SK-N-SH (cell line): ENCODE measurements at regions not wholly inside any gene's neighbourhood (a gene's known extent, or its start where the extent isn't known, plus 50 kb on each side); places are given as distances from the start of the nearest gene placed in this dataset.

Experiments used
- CTCF ChIA-PET: fragments of 300-600, 350-600 bp; formaldehyde crosslinking; extraction: SDS; loops from one replicate; lab custom pipeline; 2021; lab: Yijun Ruan, JAX
- POLR2A ChIA-PET: fragments of 350-600 bp; sonication (Branson Sonifier 250); formaldehyde crosslinking; extraction: SDS; loops from one replicate; lab custom pipeline; 2020; ENCODE audit warnings: antibody characterized with exemption, inconsistent platforms; lab: Yijun Ruan, JAX
- DNase-seq: peaks from one replicate; pipeline ENCODE4 v3.0.0; 2012
- H2AFZ ChIP-seq: fragments of 200-600 bp; sonication (generic); 2 replicates; pipeline ENCODE4 v1.8.1; 2016; ENCODE audit warnings: antibody characterized with exemption, mild to moderate bottlenecking, low read depth
- H3F3A ChIP-seq: fragments of 200-600 bp; sonication (generic); replicated peaks from 2 replicates; pipeline ENCODE3; 2016; ENCODE audit warnings: antibody characterized with exemption, mild to moderate bottlenecking; ENCODE audit not compliant: insufficient read depth
- H3K27ac ChIP-seq, 2 experiments: fragments of 200-500 bp in 1 of 2; fragments of 200-600 bp in 1 of 2; sonication (Bioruptor generic) in 1 of 2; sonication (generic), shearing (Covaris generic) in 1 of 2; 2 replicates each; pipeline versions ENCODE4 v1.5.1 to v1.6.1; 2014 to 2016; ENCODE audit warnings: low read depth in 2 of 2, inconsistent platforms in 1 of 2, low read length in 1 of 2, mild to moderate bottlenecking in 1 of 2, mixed read lengths in 1 of 2
- H3K27me3 ChIP-seq: fragments of 200-600 bp; sonication (generic), shearing (Covaris generic); 2 replicates; pipeline ENCODE4 v1.6.1; 2016; ENCODE audit warnings: mixed run types; ENCODE audit not compliant: insufficient read depth
- H3K36me3 ChIP-seq, 2 experiments: fragments of 200-500 bp in 1 of 2; fragments of 200-600 bp in 1 of 2; sonication (Bioruptor generic) in 1 of 2; sonication (generic) in 1 of 2; replicated peaks in 1 of 2; 2 replicates each; pipeline versions ENCODE3 to v1.5.1; 2014 to 2016; ENCODE audit warnings: low read length in 1 of 2, mild to moderate bottlenecking in 1 of 2; ENCODE audit not compliant: insufficient read depth in 2 of 2, control insufficient read depth in 1 of 2
- H3K4me1 ChIP-seq, 2 experiments: fragments of 200-500 bp in 1 of 2; fragments of 200-600 bp in 1 of 2; sonication (Bioruptor generic) in 1 of 2; sonication (generic), shearing (Covaris generic) in 1 of 2; 2 replicates each; pipeline versions ENCODE4 v1.5.1 to v1.6.1; 2014 to 2016; ENCODE audit warnings: low read depth in 1 of 2, low read length in 1 of 2, mixed run types in 1 of 2; ENCODE audit not compliant: insufficient read depth in 2 of 2, control insufficient read depth in 1 of 2
- H3K4me2 ChIP-seq: fragments of 200-600 bp; sonication (generic), shearing (Covaris generic); 2 replicates; pipeline ENCODE4 v1.6.1; 2017; ENCODE audit warnings: mixed run types
- H3K4me3 ChIP-seq, 2 experiments: fragments of 200-500 bp in 1 of 2; fragments of 200-600 bp in 1 of 2; sonication (Bioruptor generic) in 1 of 2; sonication (generic), shearing (Covaris generic) in 1 of 2; 2 replicates each; pipeline versions ENCODE4 v1.5.1 to v1.8.1; 2014 to 2016; ENCODE audit warnings: low read depth in 2 of 2, inconsistent platforms in 1 of 2, low read length in 1 of 2, mild to moderate bottlenecking in 1 of 2, mixed read lengths in 1 of 2, moderate library complexity in 1 of 2
- H3K79me2 ChIP-seq: fragments of 200-600 bp; sonication (generic); 2 replicates; pipeline ENCODE4 v1.8.1; 2017; ENCODE audit warnings: mild to moderate bottlenecking; ENCODE audit not compliant: insufficient read depth
- H3K9ac ChIP-seq: fragments of 200-600 bp; sonication (generic); 2 replicates; pipeline ENCODE4 v1.6.1; 2017; ENCODE audit warnings: mixed run types
- H3K9me2 ChIP-seq: fragments of 200-600 bp; sonication (generic); 2 replicates; pipeline ENCODE4 v1.6.1; 2017; ENCODE audit warnings: mixed run types
- H3K9me3 ChIP-seq: fragments of 200-600 bp; sonication (generic); 2 replicates; pipeline ENCODE4 v1.6.1; 2017; ENCODE audit warnings: mixed run types, mild to moderate bottlenecking, moderate library complexity
- H4K20me1 ChIP-seq: fragments of 200-600 bp; sonication (generic); 2 replicates; pipeline ENCODE4 v1.6.1; 2017; ENCODE audit warnings: mild to moderate bottlenecking, mixed run types; ENCODE audit not compliant: insufficient read depth
- CHD2 ChIP-seq: fragments of 150-350 bp; IDR thresholded peaks from 2 replicates; pipeline ENCODE4 v1.6.1; 2018; ENCODE audit warnings: low read length; ENCODE audit not compliant: partially characterized antibody
- EP300 ChIP-seq, 2 experiments: IDR thresholded peaks; 2 replicates each; pipeline versions ENCODE4 v1.4.0 to v1.6.1; 2012; ENCODE audit warnings: borderline replicate concordance in 1 of 2, low read depth in 1 of 2, low read length in 1 of 2
- EZH2phosphoT487 ChIP-seq: fragments of 200-600 bp; sonication (generic); IDR thresholded peaks from 2 replicates; pipeline ENCODE4 v1.6.1; 2017; ENCODE audit warnings: low read depth, mixed run types, mild to moderate bottlenecking, antibody characterized with exemption, moderate library complexity, borderline replicate concordance
- FOXM1 ChIP-seq: IDR thresholded peaks from 2 replicates; pipeline ENCODE4 v1.4.0; 2012; ENCODE audit warnings: low read depth, mild to moderate bottlenecking
- GABPA ChIP-seq: IDR thresholded peaks from 2 replicates; pipeline ENCODE4 v1.4.0; 2012; ENCODE audit warnings: low read depth, mild to moderate bottlenecking
- JUND ChIP-seq: IDR thresholded peaks from 2 replicates; pipeline ENCODE4 v1.4.0; 2012
- NRF1 ChIP-seq: IDR thresholded peaks from 2 replicates; pipeline ENCODE4 v1.6.1; 2012; ENCODE audit warnings: low read depth, mild to moderate bottlenecking, low read length
- POLR2AphosphoS5 ChIP-seq: IDR thresholded peaks from 2 replicates; pipeline ENCODE4 v1.6.1; 2012; ENCODE audit warnings: low read depth, low read length
- RAD21 ChIP-seq: IDR thresholded peaks from 2 replicates; pipeline ENCODE4 v1.6.1; 2012; ENCODE audit warnings: mild to moderate bottlenecking, low read length
- RCOR1 ChIP-seq: fragments of 150-350 bp; IDR thresholded peaks from 2 replicates; pipeline ENCODE4 v1.6.1; 2017; ENCODE audit warnings: antibody characterized with exemption, low read length
- REST ChIP-seq: IDR thresholded peaks from 2 replicates; pipeline ENCODE4 v1.6.1; 2012; ENCODE audit warnings: mild to moderate bottlenecking, low read depth, low read length, moderate library complexity
- RFX5 ChIP-seq: IDR thresholded peaks from 2 replicates; pipeline ENCODE4 v1.6.1; 2012; ENCODE audit warnings: mild to moderate bottlenecking, improper control_type of control experiment, low read length
- SIN3A ChIP-seq: IDR thresholded peaks from 2 replicates; pipeline ENCODE4 v1.6.1; 2012; ENCODE audit warnings: low read depth, mild to moderate bottlenecking, low read length, moderate library complexity, borderline replicate concordance
- SMC3 ChIP-seq: IDR thresholded peaks from 2 replicates; pipeline ENCODE4 v1.6.1; 2012; ENCODE audit warnings: low read depth, low read length, improper control_type of control experiment
- WGBS: methylation state at CpG from one replicate; pipeline ENCODE4 v1.1.6; 2017; ENCODE audit warnings: low lambda C conversion rate; 5-methylcytosine and 5-hydroxymethylcytosine counted together
- TF ChIP-seq, protein P1 (sequence below): IDR thresholded peaks from 2 replicates; pipeline ENCODE4 v1.4.0; 2012; ENCODE audit warnings: low read depth, borderline replicate concordance
- TF ChIP-seq, protein P2 (sequence below): fragments of 150-350 bp; IDR thresholded peaks from 2 replicates; pipeline ENCODE4 v1.6.1; 2016; ENCODE audit warnings: mild to moderate bottlenecking, low read depth, low read length
- TF ChIP-seq, protein P3 (sequence below): fragments of 150-350 bp; IDR thresholded peaks from 2 replicates; pipeline ENCODE4 v1.6.1; 2017; ENCODE audit warnings: antibody characterized with exemption, low read length, low read depth, borderline replicate concordance
- TF ChIP-seq, protein P4 (sequence below): IDR thresholded peaks from 2 replicates; pipeline ENCODE4 v1.4.0; 2012; ENCODE audit warnings: low read depth
- TF ChIP-seq, protein P5 (sequence below): IDR thresholded peaks from 2 replicates; pipeline ENCODE4 v1.4.0; 2012; ENCODE audit warnings: low read depth, borderline replicate concordance

DNA sequence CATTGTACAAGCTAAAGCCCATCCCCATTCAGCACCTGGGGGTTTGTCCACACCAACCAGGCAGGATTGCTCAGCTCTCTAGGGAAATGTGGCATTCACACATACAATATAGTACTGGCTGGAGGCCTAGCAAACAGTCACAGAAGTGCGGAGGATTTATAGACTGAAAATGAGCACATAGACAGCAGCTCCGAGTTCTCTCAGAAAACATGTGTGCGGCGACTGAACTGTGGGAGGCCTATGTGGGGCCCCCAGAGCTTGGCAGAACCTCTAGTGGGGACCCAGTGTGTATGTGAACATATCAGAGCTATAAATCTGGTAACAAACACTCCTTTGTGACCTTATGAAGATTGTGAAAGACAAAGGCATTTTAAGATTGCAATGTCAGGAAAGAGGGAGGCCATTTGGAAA is 431.1 kb downstream of the DTWD2 start:
- ChIA-PET CTCF (no interaction called here), POLR2A (no interaction called here)
- Histone ChIP-seq H4K20me1 (no peaks in the 10 kb centered on the region), H2AFZ (no peak overlapping the region), H3K36me3 (no peaks in the 10 kb centered on the region), H3F3A (no peaks in the 10 kb centered on the region), H3K9ac (no peak overlapping the region), H3K27ac (no peak overlapping the region), H3K4me2 (no peak overlapping the region), H3K79me2 (no peaks in the 10 kb centered on the region), H3K4me3 (no peak overlapping the region), H3K4me1 (no peaks in the 10 kb centered on the region), H3K27me3 (no peaks in the 10 kb centered on the region), H3K9me3 (no peaks in the 10 kb centered on the region), H3K9me2 (no peaks in the 10 kb centered on the region)
- no peak for DNase-seq
- TF ChIP-seq EZH2phosphoT487 (no peak), EP300 (IDR thresholded peaks at IDR 0.05; ENCODE audit: borderline replicate concordance in 1 of 2, low read depth in 1 of 2, low read length in 1 of 2) (no peak), JUND (no peak), SIN3A (no peak), GABPA (no peak), POLR2AphosphoS5 (no peak), RCOR1 (no peak), FOXM1 (no peak), SMC3 (no peak), NRF1 (no peak), CHD2 (no peak), RAD21 (no peak), RFX5 (no peak)
- TF ChIP-seq, protein P1, sequence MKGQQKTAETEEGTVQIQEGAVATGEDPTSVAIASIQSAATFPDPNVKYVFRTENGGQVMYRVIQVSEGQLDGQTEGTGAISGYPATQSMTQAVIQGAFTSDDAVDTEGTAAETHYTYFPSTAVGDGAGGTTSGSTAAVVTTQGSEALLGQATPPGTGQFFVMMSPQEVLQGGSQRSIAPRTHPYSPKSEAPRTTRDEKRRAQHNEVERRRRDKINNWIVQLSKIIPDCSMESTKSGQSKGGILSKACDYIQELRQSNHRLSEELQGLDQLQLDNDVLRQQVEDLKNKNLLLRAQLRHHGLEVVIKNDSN: no peak
- TF ChIP-seq, protein P2, sequence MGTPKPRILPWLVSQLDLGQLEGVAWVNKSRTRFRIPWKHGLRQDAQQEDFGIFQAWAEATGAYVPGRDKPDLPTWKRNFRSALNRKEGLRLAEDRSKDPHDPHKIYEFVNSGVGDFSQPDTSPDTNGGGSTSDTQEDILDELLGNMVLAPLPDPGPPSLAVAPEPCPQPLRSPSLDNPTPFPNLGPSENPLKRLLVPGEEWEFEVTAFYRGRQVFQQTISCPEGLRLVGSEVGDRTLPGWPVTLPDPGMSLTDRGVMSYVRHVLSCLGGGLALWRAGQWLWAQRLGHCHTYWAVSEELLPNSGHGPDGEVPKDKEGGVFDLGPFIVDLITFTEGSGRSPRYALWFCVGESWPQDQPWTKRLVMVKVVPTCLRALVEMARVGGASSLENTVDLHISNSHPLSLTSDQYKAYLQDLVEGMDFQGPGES: no peak
- TF ChIP-seq, protein P3, sequence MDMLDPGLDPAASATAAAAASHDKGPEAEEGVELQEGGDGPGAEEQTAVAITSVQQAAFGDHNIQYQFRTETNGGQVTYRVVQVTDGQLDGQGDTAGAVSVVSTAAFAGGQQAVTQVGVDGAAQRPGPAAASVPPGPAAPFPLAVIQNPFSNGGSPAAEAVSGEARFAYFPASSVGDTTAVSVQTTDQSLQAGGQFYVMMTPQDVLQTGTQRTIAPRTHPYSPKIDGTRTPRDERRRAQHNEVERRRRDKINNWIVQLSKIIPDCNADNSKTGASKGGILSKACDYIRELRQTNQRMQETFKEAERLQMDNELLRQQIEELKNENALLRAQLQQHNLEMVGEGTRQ: no peak
- TF ChIP-seq, protein P4, sequence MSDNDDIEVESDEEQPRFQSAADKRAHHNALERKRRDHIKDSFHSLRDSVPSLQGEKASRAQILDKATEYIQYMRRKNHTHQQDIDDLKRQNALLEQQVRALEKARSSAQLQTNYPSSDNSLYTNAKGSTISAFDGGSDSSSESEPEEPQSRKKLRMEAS: no peak
- 70% methylated on average over 4 of the region's 4 CpGs for WGBS

GRCh38 chr5:118556792-118557191 is 431.6 kb downstream of the DTWD2 start:
- ChIA-PET POLR2A (no interaction called here), CTCF (interaction anchor here (1.2 kb wide), 1 partner anchor 236 kb away, joined by 3 read pairs; no protein-coding TSS in a partner anchor)
- Histone ChIP-seq H3K9ac (no peak overlapping the region), H3K27ac (no peak overlapping the region), H3K27me3 (no peaks in the 10 kb centered on the region), H3K9me2 (no peaks in the 10 kb centered on the region), H3K4me1 (no peaks in the 10 kb centered on the region), H2AFZ (no peak overlapping the region), H3K36me3 (no peaks in the 10 kb centered on the region), H3K4me2 (no peak overlapping the region), H3F3A (no peaks in the 10 kb centered on the region), H4K20me1 (no peaks in the 10 kb centered on the region), H3K9me3 (no peaks in the 10 kb centered on the region), H3K4me3 (no peak overlapping the region), H3K79me2 (no peaks in the 10 kb centered on the region)
- WGBS: 31% methylated on average over 5 of the region's 5 CpGs
- no peak for DNase-seq
- TF ChIP-seq, protein P2: no peak
- TF ChIP-seq SMC3 (no peak), POLR2AphosphoS5 (no peak), EP300 (IDR thresholded peaks at IDR 0.05; ENCODE audit: borderline replicate concordance in 1 of 2, low read depth in 1 of 2, low read length in 1 of 2) (no peak), REST (no peak)
- TF ChIP-seq, protein P5, sequence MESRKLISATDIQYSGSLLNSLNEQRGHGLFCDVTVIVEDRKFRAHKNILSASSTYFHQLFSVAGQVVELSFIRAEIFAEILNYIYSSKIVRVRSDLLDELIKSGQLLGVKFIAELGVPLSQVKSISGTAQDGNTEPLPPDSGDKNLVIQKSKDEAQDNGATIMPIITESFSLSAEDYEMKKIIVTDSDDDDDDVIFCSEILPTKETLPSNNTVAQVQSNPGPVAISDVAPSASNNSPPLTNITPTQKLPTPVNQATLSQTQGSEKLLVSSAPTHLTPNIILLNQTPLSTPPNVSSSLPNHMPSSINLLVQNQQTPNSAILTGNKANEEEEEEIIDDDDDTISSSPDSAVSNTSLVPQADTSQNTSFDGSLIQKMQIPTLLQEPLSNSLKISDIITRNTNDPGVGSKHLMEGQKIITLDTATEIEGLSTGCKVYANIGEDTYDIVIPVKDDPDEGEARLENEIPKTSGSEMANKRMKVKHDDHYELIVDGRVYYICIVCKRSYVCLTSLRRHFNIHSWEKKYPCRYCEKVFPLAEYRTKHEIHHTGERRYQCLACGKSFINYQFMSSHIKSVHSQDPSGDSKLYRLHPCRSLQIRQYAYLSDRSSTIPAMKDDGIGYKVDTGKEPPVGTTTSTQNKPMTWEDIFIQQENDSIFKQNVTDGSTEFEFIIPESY: no peak
